HL-60 (cell line): ENCODE measurements at regions not wholly inside any gene's neighbourhood (a gene's known extent, or its start where the extent isn't known, plus 50 kb on each side); places are given as distances from the start of the nearest gene placed in this dataset.

Experiments used
- DNase-seq, 2 experiments: peaks; one replicate each; pipeline ENCODE4 v3.0.0-alpha.2; 2010 to 2020; ENCODE audit warnings: low read depth in 1 of 2, low spot score in 1 of 2
- H3K27ac ChIP-seq: fragments of 250-450 bp; sonication (Bioruptor Pico); replicated peaks from 2 replicates; pipeline ENCODE4 v1.5.1; 2020; ENCODE audit warnings: mild to moderate bottlenecking, moderate library complexity
- H3K27me3 ChIP-seq: fragments of 250-450 bp; sonication (Bioruptor Pico); 2 replicates; pipeline ENCODE4 v1.5.1; 2021; ENCODE audit warnings: mild to moderate bottlenecking, moderate library complexity; ENCODE audit not compliant: insufficient read depth, poor library complexity, severe bottlenecking
- H3K4me3 ChIP-seq: replicated peaks from 2 replicates; pipeline ENCODE4 v1.5.1; 2011; ENCODE audit warnings: mild to moderate bottlenecking, control low read depth, low read length; ENCODE audit not compliant: insufficient read depth
- GABPA ChIP-seq: IDR thresholded peaks from 2 replicates; pipeline ENCODE4 v1.6.1; 2012; ENCODE audit warnings: low read depth
- POLR2AphosphoS5 ChIP-seq: IDR thresholded peaks from 2 replicates; pipeline ENCODE4 v1.6.1; 2012; ENCODE audit warnings: low read depth
- SPI1 ChIP-seq: IDR thresholded peaks from 2 replicates; pipeline ENCODE4 v1.6.1; 2012; ENCODE audit warnings: low read depth, mild to moderate bottlenecking, borderline replicate concordance
- TF ChIP-seq, protein P1 (sequence below): IDR thresholded peaks from one replicate; pipeline ENCODE4 v1.5.1; 2011; ENCODE audit warnings: low read length, control low read depth, inconsistent platforms; ENCODE audit not compliant: insufficient read depth
- TF ChIP-seq, protein P2 (sequence below): IDR thresholded peaks from 2 replicates; pipeline ENCODE4 v1.6.1; 2012; ENCODE audit warnings: low read depth; ENCODE audit not compliant: insufficient replicate concordance

DNA sequence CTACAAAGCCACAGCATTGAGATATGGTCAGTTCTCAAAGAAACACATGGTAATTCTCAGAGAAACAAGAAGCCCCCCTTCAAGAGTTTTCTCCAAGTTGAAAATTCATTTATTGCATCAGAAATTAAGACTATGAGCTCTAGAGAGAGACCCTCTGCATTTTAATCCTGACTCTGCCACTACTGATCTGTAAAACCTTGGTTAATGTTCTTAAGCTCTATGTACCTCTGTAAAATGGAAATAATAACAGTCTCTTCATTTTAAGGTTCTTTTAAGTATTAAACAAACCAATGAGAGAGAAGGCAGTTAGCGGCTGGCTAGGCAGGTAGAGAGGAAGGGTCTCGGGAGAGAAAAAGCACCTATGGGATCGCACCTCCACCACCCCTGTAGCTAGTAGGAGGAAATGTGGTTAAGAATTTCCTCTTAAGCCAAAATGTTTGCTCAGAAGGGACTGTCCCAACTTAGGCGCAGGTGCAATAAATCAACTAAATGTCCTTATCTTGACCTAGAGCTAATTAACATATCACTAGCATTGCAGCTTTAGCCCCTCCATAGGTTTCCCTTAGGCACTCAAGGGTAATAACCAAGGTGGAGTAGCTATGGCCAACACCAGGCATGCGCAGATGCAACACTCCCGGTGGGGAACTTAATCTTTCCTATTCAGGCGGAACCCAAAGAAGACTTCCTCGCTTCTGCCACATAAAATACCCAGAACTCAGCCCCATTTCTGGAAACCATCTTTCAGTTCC, 1685.4 kb downstream of the MRPL39 start:
- Histone ChIP-seq H3K4me3 (no peak overlapping the region), H3K27ac (no peak overlapping the region), H3K27me3 (no peaks in the 10 kb centered on the region)
- TF ChIP-seq GABPA, result no peak
- TF ChIP-seq, protein P1, sequence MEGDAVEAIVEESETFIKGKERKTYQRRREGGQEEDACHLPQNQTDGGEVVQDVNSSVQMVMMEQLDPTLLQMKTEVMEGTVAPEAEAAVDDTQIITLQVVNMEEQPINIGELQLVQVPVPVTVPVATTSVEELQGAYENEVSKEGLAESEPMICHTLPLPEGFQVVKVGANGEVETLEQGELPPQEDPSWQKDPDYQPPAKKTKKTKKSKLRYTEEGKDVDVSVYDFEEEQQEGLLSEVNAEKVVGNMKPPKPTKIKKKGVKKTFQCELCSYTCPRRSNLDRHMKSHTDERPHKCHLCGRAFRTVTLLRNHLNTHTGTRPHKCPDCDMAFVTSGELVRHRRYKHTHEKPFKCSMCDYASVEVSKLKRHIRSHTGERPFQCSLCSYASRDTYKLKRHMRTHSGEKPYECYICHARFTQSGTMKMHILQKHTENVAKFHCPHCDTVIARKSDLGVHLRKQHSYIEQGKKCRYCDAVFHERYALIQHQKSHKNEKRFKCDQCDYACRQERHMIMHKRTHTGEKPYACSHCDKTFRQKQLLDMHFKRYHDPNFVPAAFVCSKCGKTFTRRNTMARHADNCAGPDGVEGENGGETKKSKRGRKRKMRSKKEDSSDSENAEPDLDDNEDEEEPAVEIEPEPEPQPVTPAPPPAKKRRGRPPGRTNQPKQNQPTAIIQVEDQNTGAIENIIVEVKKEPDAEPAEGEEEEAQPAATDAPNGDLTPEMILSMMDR, result no peak
- no peak for TF ChIP-seq SPI1
- TF ChIP-seq, protein P2, sequence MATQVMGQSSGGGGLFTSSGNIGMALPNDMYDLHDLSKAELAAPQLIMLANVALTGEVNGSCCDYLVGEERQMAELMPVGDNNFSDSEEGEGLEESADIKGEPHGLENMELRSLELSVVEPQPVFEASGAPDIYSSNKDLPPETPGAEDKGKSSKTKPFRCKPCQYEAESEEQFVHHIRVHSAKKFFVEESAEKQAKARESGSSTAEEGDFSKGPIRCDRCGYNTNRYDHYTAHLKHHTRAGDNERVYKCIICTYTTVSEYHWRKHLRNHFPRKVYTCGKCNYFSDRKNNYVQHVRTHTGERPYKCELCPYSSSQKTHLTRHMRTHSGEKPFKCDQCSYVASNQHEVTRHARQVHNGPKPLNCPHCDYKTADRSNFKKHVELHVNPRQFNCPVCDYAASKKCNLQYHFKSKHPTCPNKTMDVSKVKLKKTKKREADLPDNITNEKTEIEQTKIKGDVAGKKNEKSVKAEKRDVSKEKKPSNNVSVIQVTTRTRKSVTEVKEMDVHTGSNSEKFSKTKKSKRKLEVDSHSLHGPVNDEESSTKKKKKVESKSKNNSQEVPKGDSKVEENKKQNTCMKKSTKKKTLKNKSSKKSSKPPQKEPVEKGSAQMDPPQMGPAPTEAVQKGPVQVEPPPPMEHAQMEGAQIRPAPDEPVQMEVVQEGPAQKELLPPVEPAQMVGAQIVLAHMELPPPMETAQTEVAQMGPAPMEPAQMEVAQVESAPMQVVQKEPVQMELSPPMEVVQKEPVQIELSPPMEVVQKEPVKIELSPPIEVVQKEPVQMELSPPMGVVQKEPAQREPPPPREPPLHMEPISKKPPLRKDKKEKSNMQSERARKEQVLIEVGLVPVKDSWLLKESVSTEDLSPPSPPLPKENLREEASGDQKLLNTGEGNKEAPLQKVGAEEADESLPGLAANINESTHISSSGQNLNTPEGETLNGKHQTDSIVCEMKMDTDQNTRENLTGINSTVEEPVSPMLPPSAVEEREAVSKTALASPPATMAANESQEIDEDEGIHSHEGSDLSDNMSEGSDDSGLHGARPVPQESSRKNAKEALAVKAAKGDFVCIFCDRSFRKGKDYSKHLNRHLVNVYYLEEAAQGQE, result no peak
- TF ChIP-seq POLR2AphosphoS5, result no peak
- no peak for DNase-seq

DNA sequence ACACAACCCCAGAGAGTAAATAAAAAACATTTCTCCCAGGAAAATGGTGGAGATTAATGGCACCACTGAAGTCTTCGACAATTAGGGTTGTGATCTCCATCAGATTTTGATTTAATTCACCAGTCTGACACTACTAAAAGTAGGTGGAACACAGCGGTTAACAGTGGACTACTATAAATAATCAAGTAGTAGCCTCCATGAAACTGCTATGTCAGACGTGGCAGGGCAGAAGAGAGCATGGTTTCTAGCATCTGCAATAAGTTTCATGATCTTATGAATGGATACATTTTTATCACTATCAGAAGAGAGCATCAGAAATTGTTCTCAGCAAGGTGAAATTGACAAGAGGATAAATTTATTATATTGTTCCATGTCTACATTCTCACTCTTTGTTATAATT, 1706.6 kb downstream of the MRPL39 start:
- Histone ChIP-seq H3K4me3 (no peak overlapping the region), H3K27ac (no peak overlapping the region)
- TF ChIP-seq POLR2AphosphoS5 (no peak), SPI1 (no peak), GABPA (no peak)
- TF ChIP-seq, protein P2, result no peak
- TF ChIP-seq, protein P1, result no peak

GRCh38 chr21:23899561-23899960, 1707.7 kb downstream of the MRPL39 start:
- TF ChIP-seq POLR2AphosphoS5, result no peak
- TF ChIP-seq, protein P2, result no peak
- TF ChIP-seq SPI1, result no peak
- TF ChIP-seq, protein P1, result no peak
- no peak for TF ChIP-seq GABPA
- Histone ChIP-seq H3K27ac (no peak overlapping the region), H3K4me3 (no peak overlapping the region), H3K27me3 (no peaks in the 10 kb centered on the region)
- no peak for DNase-seq

More for the DNA sequence above, 1706.6 kb downstream of the MRPL39 start:
- DNase-seq, result no peak
- no peaks in the 10 kb centered on the region for H3K27me3 ChIP-seq
